ENCODE measurements at regions not wholly inside any gene's neighbourhood (a gene's known extent, or its start where the extent isn't known, plus 50 kb on each side); places are given as distances from the start of the nearest gene placed in this dataset.

- TF ChIP-seq CTCF (IDR thresholded peaks at IDR 0.05) (no peak), EZH2 (IDR thresholded peaks at IDR 0.05) (no peak), EZH2phosphoT487 (IDR thresholded peaks at IDR 0.05) (no peak)
Observed at GRCh38 chr1:213337025-213337678, 286.1 kb downstream of the RPS6KC1 start.

Measured in neural progenitor cell (in vitro differentiated cells).